B cell (primary cell): ENCODE measurements at regions not wholly inside any gene's neighbourhood (a gene's known extent, or its start where the extent isn't known, plus 50 kb on each side); places are given as distances from the start of the nearest gene placed in this dataset.

ENCODE experiments used
- ATAC-seq: fragments of 200-7000 bp; cut with Tn5 transposase; one replicate; pipeline ENCODE4 v1.10.0; 2021; ENCODE audit warnings: low read depth, mild to moderate bottlenecking, moderate number of reproducible peaks, moderate library complexity
- CTCF ChIA-PET: fragments of 350-600 bp; sonication (Branson Sonifier 250); formaldehyde crosslinking; loops from one replicate; lab custom pipeline; 2021; ENCODE audit warnings: antibody characterized with exemption, inconsistent platforms; lab: Charles Lee
- POLR2A ChIA-PET: fragments of 350-600 bp; sonication (Branson Sonifier 250); formaldehyde crosslinking; loops from one replicate; lab custom pipeline; 2021; ENCODE audit warnings: antibody characterized with exemption; lab: Charles Lee
- DNase-seq: peaks from one replicate; pipeline ENCODE4 v3.0.0; 2013
- H2AFZ ChIP-seq: 2 replicates; pipeline ENCODE4 v1.6.1; 2012; ENCODE audit warnings: mild to moderate bottlenecking, low read depth, low read length; ENCODE audit not compliant: insufficient read depth, poor library complexity, severe bottlenecking
- H3K27ac ChIP-seq, 2 donors: 1 replicate in 1 of 2; 2 replicates in 1 of 2; pipeline ENCODE4 v1.5.1; 2012 to 2013; ENCODE audit warnings: low read length in 2 of 2, mild to moderate bottlenecking in 2 of 2, moderate library complexity in 1 of 2
- H3K27me3 ChIP-seq, 4 experiments: fragments of 200-600 bp in 1 of 4; sonication (generic) in 1 of 4; replicated peaks in 1 of 4; 1 replicate in 2 of 4; 2 replicates in 2 of 4; pipeline versions ENCODE4 v1.6.1 to v1.7.0; 2013 to 2016; ENCODE audit warnings: low read length in 3 of 4, mild to moderate bottlenecking in 2 of 4, mixed read lengths in 1 of 4, moderate library complexity in 1 of 4; ENCODE audit not compliant: insufficient read depth in 4 of 4, control insufficient read depth in 3 of 4; ENCODE audit errors: control extremely low read depth in 1 of 4
- H3K36me3 ChIP-seq, 2 experiments: replicated peaks in 1 of 2; 1 replicate in 1 of 2; 2 replicates in 1 of 2; pipeline versions ENCODE4 v1.6.1 to v1.7.1; 2013; ENCODE audit warnings: low read length in 1 of 2; ENCODE audit not compliant: insufficient read depth in 2 of 2, control insufficient read depth in 1 of 2; ENCODE audit errors: control extremely low read depth in 1 of 2, extremely low read depth in 1 of 2
- H3K4me1 ChIP-seq, 2 donors: fragments of 200-600 bp in 1 of 2; sonication (generic) in 1 of 2; 1 replicate in 1 of 2; 2 replicates in 1 of 2; pipeline versions ENCODE4 v1.5.1 to v1.6.1; 2013 to 2017; ENCODE audit warnings: low read length in 2 of 2; ENCODE audit not compliant: control insufficient read depth in 2 of 2, insufficient read depth in 2 of 2
- H3K4me2 ChIP-seq: replicated peaks from 2 replicates; pipeline ENCODE3; 2012; ENCODE audit warnings: mild to moderate bottlenecking, low read depth, low read length; ENCODE audit not compliant: poor library complexity, severe bottlenecking
- H3K4me3 ChIP-seq, 5 experiments: fragments of 200-600 bp in 1 of 5; sonication (generic) in 1 of 5; 1 replicate in 3 of 5; 2 replicates in 2 of 5; pipeline versions ENCODE4 v1.5.1 to v1.7.0; 2011 to 2016; ENCODE audit warnings: low read length in 4 of 5, mild to moderate bottlenecking in 4 of 5, low read depth in 2 of 5, control low read depth in 1 of 5, moderate library complexity in 1 of 5; ENCODE audit not compliant: insufficient read depth in 1 of 5; ENCODE audit errors: control extremely low read depth in 1 of 5, extremely low read depth in 1 of 5
- H3K79me2 ChIP-seq: fragments of 200-600 bp; sonication (generic); one replicate; pipeline ENCODE4 v1.6.0; 2016; ENCODE audit warnings: low read length; ENCODE audit not compliant: control insufficient read depth, insufficient read depth
- H3K9ac ChIP-seq: fragments of 200-600 bp; sonication (generic); 2 replicates; pipeline ENCODE4 v1.6.1; 2017; ENCODE audit warnings: mild to moderate bottlenecking, low read length, moderate library complexity
- H3K9me3 ChIP-seq, 3 donors: one replicate each; pipeline versions ENCODE4 v1.6.1 to v1.7.1; 2013; ENCODE audit warnings: low read length in 2 of 3; ENCODE audit not compliant: control insufficient read depth in 2 of 3, insufficient read depth in 1 of 3; ENCODE audit errors: control extremely low read depth in 1 of 3
- H4K20me1 ChIP-seq: 2 replicates; pipeline ENCODE4 v1.6.0; 2012; ENCODE audit warnings: mild to moderate bottlenecking, low read length; ENCODE audit not compliant: insufficient read depth, control insufficient read depth, poor library complexity, severe bottlenecking
- H3K27ac Mint-ChIP-seq: one replicate; pipeline ENCODE4 v1.8.0; 2021; ENCODE audit warnings: mixed read lengths
- H3K27me3 Mint-ChIP-seq: one replicate; pipeline ENCODE4 v1.8.0; 2021; ENCODE audit warnings: mixed read lengths
- H3K4me1 Mint-ChIP-seq: one replicate; pipeline ENCODE4 v1.8.0; 2021; ENCODE audit warnings: mixed read lengths
- H3K4me3 Mint-ChIP-seq: one replicate; pipeline ENCODE4 v1.8.0; 2021; ENCODE audit warnings: mixed read lengths
- H3K9me3 Mint-ChIP-seq: one replicate; pipeline ENCODE4 v1.8.0; 2022; ENCODE audit warnings: mixed read lengths; ENCODE audit not compliant: insufficient read depth
- EZH2 ChIP-seq: IDR thresholded peaks from 2 replicates; pipeline ENCODE4 v1.6.1; 2012; ENCODE audit warnings: borderline replicate concordance, low read depth, mild to moderate bottlenecking, moderate library complexity, low read length; ENCODE audit not compliant: insufficient read depth, poor library complexity, severe bottlenecking
- whole genome bisulfite sequencing: methylation state at CpG from one replicate; pipeline ENCODE4 v1.1.5; 2013; ENCODE audit warnings: missing lambda C conversion rate; ENCODE audit not compliant: insufficient coverage; 5-methylcytosine and 5-hydroxymethylcytosine counted together
- intact Hi-C: fragments of 100-400 bp; cut with micrococcal nuclease; formaldehyde crosslinking; loops from one replicate; pipeline ENCODE4 v1.10.0; 2022
- TF ChIP-seq, protein P1 (sequence below): fragments of 200-600 bp; IDR thresholded peaks from one replicate; pipeline ENCODE4 v1.8.0; 2022; ENCODE audit warnings: antibody characterized with exemption, mild to moderate bottlenecking

DNA sequence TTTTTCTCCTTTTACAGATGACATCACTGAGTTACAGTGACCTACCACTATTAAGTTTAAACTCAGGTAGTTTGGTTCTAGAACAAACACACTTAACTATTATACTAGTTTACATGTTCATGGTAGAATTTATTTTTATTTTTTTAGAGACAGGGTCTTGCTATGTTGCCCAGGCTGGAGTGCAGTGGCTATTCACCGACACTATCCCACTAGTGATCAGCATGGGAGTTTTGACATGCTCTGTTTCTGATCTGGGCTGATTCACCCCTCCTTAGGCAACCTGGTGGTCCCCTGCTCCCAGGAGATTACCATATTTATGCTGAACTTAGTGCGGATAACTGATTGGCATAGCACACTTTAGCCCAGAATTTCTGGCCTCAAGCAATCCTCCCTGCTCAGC is 66.4 kb upstream of the LTA4H start:
- TF ChIP-seq, protein P1, sequence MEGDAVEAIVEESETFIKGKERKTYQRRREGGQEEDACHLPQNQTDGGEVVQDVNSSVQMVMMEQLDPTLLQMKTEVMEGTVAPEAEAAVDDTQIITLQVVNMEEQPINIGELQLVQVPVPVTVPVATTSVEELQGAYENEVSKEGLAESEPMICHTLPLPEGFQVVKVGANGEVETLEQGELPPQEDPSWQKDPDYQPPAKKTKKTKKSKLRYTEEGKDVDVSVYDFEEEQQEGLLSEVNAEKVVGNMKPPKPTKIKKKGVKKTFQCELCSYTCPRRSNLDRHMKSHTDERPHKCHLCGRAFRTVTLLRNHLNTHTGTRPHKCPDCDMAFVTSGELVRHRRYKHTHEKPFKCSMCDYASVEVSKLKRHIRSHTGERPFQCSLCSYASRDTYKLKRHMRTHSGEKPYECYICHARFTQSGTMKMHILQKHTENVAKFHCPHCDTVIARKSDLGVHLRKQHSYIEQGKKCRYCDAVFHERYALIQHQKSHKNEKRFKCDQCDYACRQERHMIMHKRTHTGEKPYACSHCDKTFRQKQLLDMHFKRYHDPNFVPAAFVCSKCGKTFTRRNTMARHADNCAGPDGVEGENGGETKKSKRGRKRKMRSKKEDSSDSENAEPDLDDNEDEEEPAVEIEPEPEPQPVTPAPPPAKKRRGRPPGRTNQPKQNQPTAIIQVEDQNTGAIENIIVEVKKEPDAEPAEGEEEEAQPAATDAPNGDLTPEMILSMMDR = no peak
- no peak for TF ChIP-seq EZH2
- Histone ChIP-seq H3K79me2 (no peaks in the 10 kb centered on the region), H3K27ac (no peak overlapping the region), H4K20me1 (no peaks in the 10 kb centered on the region), H2AFZ (no peak overlapping the region), H3K4me2 (no peak overlapping the region), H3K27me3 (no peaks in the 10 kb centered on the region), H3K4me1 (peaks cover 23 to 37% of the 10 kb centered on the region in 2 donors), H3K9me3 (no peaks in the 10 kb centered on the region), H3K9ac (no peak overlapping the region), H3K36me3 (no peaks in the 10 kb centered on the region), H3K4me3 (no peak overlapping the region)
- intact Hi-C loops = no loop called here
- POLR2A ChIA-PET = interaction anchor here (0.7 kb wide), 2 partner anchors 27 to 126 kb away, joined by 4 read pairs; no protein-coding TSS in a partner anchor
- 100% methylated on average over 2 of the region's 2 CpGs for WGBS
- Mint-ChIP-seq H3K4me3 (no peak overlapping the region), H3K4me1 (peaks cover 42% of the 10 kb centered on the region), H3K27me3 (no peaks in the 10 kb centered on the region), H3K27ac (no peak overlapping the region), H3K9me3 (no peaks in the 10 kb centered on the region)
- ATAC-seq = no peak
- DNase-seq = no peak
- CTCF ChIA-PET = interaction anchor here (1.1 to 1.3 kb wide), 3 partner anchors 31 to 114 kb away, joined by 3 read pairs; no protein-coding TSS in a partner anchor

DNA sequence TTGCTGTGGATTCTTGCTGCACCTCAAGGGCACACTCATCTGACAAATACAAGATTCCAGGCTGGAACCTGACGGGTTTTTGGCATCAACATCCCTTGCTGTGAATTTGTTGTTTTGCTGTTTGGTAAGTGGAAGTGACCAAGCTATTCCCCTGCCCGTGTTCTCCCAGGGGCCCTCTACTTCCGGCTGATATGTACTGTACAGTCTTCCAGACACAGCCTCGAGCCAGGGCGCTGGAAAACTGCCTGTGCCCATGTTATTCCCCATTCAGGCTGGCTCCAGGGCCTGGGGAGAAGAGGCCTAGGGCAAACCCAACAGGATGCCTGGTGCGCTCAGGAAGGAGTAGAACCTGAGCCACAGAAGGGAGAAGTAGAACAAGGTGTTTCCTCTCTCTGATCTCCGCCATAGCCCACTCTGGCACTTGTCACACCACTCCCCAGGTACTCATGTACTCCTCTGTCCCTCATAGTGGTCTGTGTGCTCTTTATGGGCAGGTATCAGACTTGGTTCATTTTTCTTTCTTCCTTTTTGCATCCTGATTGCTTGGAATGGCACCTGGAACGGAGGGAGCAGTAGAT is 67.8 kb upstream of the LTA4H start:
- Mint-ChIP-seq H3K4me1 (peaks cover 46% of the 10 kb centered on the region), H3K4me3 (peak overlapping the region; percentile 40), H3K27ac (peak overlapping the region; percentile 67), H3K27me3 (no peaks in the 10 kb centered on the region), H3K9me3 (no peaks in the 10 kb centered on the region)
- peak overlapping the region; percentile 5 for H2AFZ ChIP-seq
- H3K9me3 ChIP-seq = peaks cover 0 to 2% (median 0%) of the 10 kb centered on the region in 3 donors
- no peaks in the 10 kb centered on the region for H3K79me2 ChIP-seq
- no peaks in the 10 kb centered on the region for H3K36me3 ChIP-seq
- peaks cover 28 to 45% of the 10 kb centered on the region in 2 donors for H3K4me1 ChIP-seq
- peak overlapping the region; percentile 46 for H3K4me2 ChIP-seq
- H3K27ac ChIP-seq = peak overlapping the region in 1 of 2 donors; percentile 17
- intact Hi-C loops = no loop called here
- no peaks in the 10 kb centered on the region for H4K20me1 ChIP-seq
- TF ChIP-seq, protein P1 = no peak
- no peak for TF ChIP-seq EZH2
- ATAC-seq (peak; percentile 49), DNase-seq (peak; percentile 35)
- H3K4me3 ChIP-seq = no peak overlapping the region
- WGBS = 29% methylated on average over 5 of the region's 8 CpGs
- ChIA-PET POLR2A (no interaction called here), CTCF (interaction anchor here (0.8 kb wide), 1 partner anchor 45 kb away, joined by 4 read pairs; no protein-coding TSS in a partner anchor)
- no peaks in the 10 kb centered on the region for H3K27me3 ChIP-seq
- no peak overlapping the region for H3K9ac ChIP-seq
